Stomach (tissue), 8 donors: ENCODE measurements at regions not wholly inside any gene's neighbourhood (a gene's known extent, or its start where the extent isn't known, plus 50 kb on each side); places are given as distances from the start of the nearest gene placed in this dataset.

ENCODE experiments used
- DNase-seq, 2 donors: peaks; one replicate each; pipeline versions ENCODE4 v3.0.0 to v3.0.0-alpha.2; 2013 to 2019
- H3K27ac ChIP-seq, 5 donors: fragments of 200-600 bp in 4 of 5; sonication (generic) in 4 of 5; one replicate each; pipeline ENCODE4 v1.5.1; 2013 to 2019; ENCODE audit warnings: mild to moderate bottlenecking in 1 of 5, moderate library complexity in 1 of 5
- H3K27me3 ChIP-seq, 3 donors: fragments of 200-600 bp; sonication (generic); one replicate each; pipeline ENCODE4 v1.5.1; 2017 to 2019; ENCODE audit warnings: mixed run types in 1 of 3
- H3K36me3 ChIP-seq, 4 donors: fragments of 200-600 bp; sonication (generic); 1 replicate in 3 of 4; 2 replicates in 1 of 4; pipeline ENCODE4 v1.5.1; 2016 to 2019
- H3K4me1 ChIP-seq, 4 donors: fragments of 200-600 bp; sonication (generic); one replicate each; pipeline ENCODE4 v1.5.1; 2016 to 2019
- H3K4me3 ChIP-seq, 4 donors: fragments of 200-600 bp; sonication (generic) in 3 of 4; one replicate each; pipeline ENCODE4 v1.5.1; 2016 to 2019; ENCODE audit warnings: mild to moderate bottlenecking in 1 of 4
- H3K9me3 ChIP-seq, 4 donors: fragments of 200-600 bp; sonication (generic); one replicate each; pipeline ENCODE4 v1.5.1; 2016 to 2019
- EP300 ChIP-seq: sonication (generic); formaldehyde crosslinking; IDR thresholded peaks from one replicate; pipeline ENCODE4 v1.6.1; 2017; ENCODE audit warnings: antibody characterized with exemption
- POLR2A ChIP-seq, 4 donors: fragments of 450-650 bp; IDR thresholded peaks; one replicate each; pipeline ENCODE4 v1.6.1; 2016; ENCODE audit warnings: antibody characterized with exemption in 4 of 4, control low read depth in 2 of 4, mild to moderate bottlenecking in 1 of 4, moderate library complexity in 1 of 4
- POLR2AphosphoS5 ChIP-seq, 3 donors: sonication (generic); formaldehyde crosslinking; IDR thresholded peaks; one replicate each; pipeline ENCODE4 v1.6.1; 2016; ENCODE audit warnings: antibody characterized with exemption in 3 of 3
- WGBS, 5 donors: extraction: QIAGEN DNeasy Blood & Tissue Kit in 3 of 5; methylation state at CpG; one replicate each; pipeline versions ENCODE4 v1.1.5 to v1.1.7; 2013 to 2018; 5-methylcytosine and 5-hydroxymethylcytosine counted together
- intact Hi-C: fragments of 100-400 bp; cut with DNase I; formaldehyde crosslinking; loops from one replicate; pipeline ENCODE4 v1.15.1; 2023; ENCODE audit warnings: low total_unique reads
- TF ChIP-seq, protein P1 (sequence below), 7 experiments: fragments of 450-650 bp in 4 of 7; fragments of 200-600 bp in 3 of 7; sonication (generic) in 3 of 7; IDR thresholded peaks; one replicate each; pipeline ENCODE4 v1.5.1; 2016 to 2019; ENCODE audit warnings: antibody characterized with exemption in 7 of 7, control low read depth in 2 of 7, mild to moderate bottlenecking in 1 of 7
- donor health status: healthy with polysubstance abuse.
- donor health status: Bipolar disorder and iron deficiency.
- donor health status: healthy.

DNA sequence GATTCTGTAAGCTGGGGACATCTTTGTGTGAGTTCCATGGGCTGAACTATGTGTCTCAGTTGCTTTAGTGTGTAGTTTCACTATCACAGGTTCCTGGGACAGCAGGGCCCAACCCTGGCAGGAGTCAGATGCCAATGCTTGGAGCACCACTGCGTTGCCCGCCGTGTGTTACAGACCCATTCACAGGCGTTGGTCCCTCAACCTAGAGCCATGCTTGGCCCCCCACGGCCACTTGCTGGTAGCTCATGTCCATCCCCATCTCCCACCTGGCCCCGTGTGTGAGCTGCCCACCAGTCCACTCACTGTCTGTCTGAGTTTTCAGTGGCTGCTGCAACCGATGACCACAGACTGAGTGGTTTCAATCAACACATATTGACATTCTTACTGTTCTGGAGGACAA, 546.9 kb downstream of the TCERG1L start:
- no peak for DNase-seq
- 62 to 85% (median 80%) methylated on average over 6 to 7 of the region's 7 CpGs for WGBS, 5 donors
- intact Hi-C loops: no loop called here

DNA sequence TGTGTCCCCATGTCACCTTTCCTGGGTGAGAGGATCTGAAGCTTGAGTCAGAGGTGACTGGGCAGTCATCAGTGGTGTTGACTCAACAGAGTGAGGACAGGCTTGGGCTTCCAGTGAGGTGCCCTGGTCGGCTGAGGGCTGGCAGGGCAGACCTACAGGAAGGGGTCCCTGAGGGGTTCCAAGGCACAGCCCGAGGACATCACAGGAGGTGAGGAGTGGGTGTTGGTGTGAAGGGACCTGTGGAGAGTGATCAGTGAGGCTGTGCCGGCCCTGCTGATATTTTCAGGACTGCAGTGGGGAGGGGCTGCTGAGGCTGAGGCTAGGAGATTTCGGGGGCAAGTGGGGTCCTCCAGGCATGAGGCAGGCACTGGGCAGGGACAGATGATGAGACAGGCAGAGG, 545.5 kb downstream of the TCERG1L start:
- H3K27me3 ChIP-seq: peaks cover 0 to 20% (median 0%) of the 10 kb centered on the region in 3 donors
- H3K9me3 ChIP-seq: peaks cover 0 to 47% (median 32%) of the 10 kb centered on the region in 4 donors
- H3K27ac ChIP-seq: no peak overlapping the region
- 52 to 71% (median 69%) methylated on average over 4 of the region's 4 CpGs for WGBS, 5 donors
- TF ChIP-seq, protein P1, sequence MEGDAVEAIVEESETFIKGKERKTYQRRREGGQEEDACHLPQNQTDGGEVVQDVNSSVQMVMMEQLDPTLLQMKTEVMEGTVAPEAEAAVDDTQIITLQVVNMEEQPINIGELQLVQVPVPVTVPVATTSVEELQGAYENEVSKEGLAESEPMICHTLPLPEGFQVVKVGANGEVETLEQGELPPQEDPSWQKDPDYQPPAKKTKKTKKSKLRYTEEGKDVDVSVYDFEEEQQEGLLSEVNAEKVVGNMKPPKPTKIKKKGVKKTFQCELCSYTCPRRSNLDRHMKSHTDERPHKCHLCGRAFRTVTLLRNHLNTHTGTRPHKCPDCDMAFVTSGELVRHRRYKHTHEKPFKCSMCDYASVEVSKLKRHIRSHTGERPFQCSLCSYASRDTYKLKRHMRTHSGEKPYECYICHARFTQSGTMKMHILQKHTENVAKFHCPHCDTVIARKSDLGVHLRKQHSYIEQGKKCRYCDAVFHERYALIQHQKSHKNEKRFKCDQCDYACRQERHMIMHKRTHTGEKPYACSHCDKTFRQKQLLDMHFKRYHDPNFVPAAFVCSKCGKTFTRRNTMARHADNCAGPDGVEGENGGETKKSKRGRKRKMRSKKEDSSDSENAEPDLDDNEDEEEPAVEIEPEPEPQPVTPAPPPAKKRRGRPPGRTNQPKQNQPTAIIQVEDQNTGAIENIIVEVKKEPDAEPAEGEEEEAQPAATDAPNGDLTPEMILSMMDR (IDR thresholded peaks at IDR 0.05): no peak
- TF ChIP-seq POLR2AphosphoS5 (IDR thresholded peaks at IDR 0.05) (no peak), EP300 (no peak), POLR2A (IDR thresholded peaks at IDR 0.05) (no peak)
- H3K4me3 ChIP-seq: no peak overlapping the region
- intact Hi-C loops: no loop called here
- no peak for DNase-seq
- H3K36me3 ChIP-seq: no peaks in the 10 kb centered on the region
- no peaks in the 10 kb centered on the region for H3K4me1 ChIP-seq

More for the DNA sequence above, 546.9 kb downstream of the TCERG1L start:
- H3K9me3 ChIP-seq: peaks cover 0 to 46% (median 32%) of the 10 kb centered on the region in 4 donors
- no peaks in the 10 kb centered on the region for H3K36me3 ChIP-seq
- H3K27ac ChIP-seq: no peak overlapping the region
- no peak overlapping the region for H3K4me3 ChIP-seq
- no peak for TF ChIP-seq POLR2AphosphoS5 (IDR thresholded peaks at IDR 0.05)
- TF ChIP-seq EP300: no peak
- TF ChIP-seq, protein P1 (IDR thresholded peaks at IDR 0.05): no peak
- no peak for TF ChIP-seq POLR2A (IDR thresholded peaks at IDR 0.05)
- H3K4me1 ChIP-seq: no peaks in the 10 kb centered on the region
- peaks cover 0 to 12% (median 0%) of the 10 kb centered on the region in 3 donors for H3K27me3 ChIP-seq

DNA sequence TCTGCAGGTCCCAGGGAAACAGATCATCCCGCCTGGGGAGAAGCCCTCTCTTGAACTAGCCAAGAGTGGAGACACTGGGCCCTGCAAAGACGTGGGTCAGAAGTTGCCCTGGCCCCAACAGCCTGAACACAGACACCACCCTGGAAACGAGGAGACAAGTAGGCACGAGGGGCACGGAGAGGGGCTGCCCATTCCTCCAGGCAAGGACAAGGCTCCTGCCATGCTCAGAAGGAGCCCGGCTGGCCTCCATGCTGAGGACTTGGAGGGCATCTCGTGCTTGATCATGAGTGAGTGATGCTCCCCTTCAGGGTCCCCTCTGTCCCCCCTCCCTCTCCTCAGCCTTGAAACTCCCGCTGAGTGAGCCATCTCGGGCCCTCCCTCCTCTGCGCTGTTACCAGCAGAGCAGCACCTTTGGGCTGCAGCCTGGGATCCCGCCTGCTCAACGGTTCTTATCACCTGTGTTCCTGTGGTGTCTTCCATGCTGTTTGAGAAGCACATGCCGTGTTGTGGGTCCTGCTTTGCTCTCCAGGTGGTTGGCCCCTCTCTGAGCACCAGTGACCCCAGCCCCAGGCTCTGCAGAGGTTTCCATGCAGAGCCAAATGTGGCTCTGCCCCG, 544.3 kb downstream of the TCERG1L start:
- TF ChIP-seq POLR2A (IDR thresholded peaks at IDR 0.05) (no peak), EP300 (no peak), POLR2AphosphoS5 (IDR thresholded peaks at IDR 0.05) (no peak)
- TF ChIP-seq, protein P1 (IDR thresholded peaks at IDR 0.05): no peak
- H3K4me3 ChIP-seq: no peak overlapping the region
- no peak overlapping the region for H3K27ac ChIP-seq
- WGBS, 5 donors: 74 to 86% (median 83%) methylated on average over 13 to 14 of the region's 14 CpGs
- intact Hi-C loops: no loop called here
- peaks cover 0 to 29% (median 0%) of the 10 kb centered on the region in 3 donors for H3K27me3 ChIP-seq
- H3K4me1 ChIP-seq: no peaks in the 10 kb centered on the region
- DNase-seq: no peak
- H3K9me3 ChIP-seq: peaks cover 0 to 47% (median 31%) of the 10 kb centered on the region in 4 donors
- H3K36me3 ChIP-seq: no peaks in the 10 kb centered on the region

DNA sequence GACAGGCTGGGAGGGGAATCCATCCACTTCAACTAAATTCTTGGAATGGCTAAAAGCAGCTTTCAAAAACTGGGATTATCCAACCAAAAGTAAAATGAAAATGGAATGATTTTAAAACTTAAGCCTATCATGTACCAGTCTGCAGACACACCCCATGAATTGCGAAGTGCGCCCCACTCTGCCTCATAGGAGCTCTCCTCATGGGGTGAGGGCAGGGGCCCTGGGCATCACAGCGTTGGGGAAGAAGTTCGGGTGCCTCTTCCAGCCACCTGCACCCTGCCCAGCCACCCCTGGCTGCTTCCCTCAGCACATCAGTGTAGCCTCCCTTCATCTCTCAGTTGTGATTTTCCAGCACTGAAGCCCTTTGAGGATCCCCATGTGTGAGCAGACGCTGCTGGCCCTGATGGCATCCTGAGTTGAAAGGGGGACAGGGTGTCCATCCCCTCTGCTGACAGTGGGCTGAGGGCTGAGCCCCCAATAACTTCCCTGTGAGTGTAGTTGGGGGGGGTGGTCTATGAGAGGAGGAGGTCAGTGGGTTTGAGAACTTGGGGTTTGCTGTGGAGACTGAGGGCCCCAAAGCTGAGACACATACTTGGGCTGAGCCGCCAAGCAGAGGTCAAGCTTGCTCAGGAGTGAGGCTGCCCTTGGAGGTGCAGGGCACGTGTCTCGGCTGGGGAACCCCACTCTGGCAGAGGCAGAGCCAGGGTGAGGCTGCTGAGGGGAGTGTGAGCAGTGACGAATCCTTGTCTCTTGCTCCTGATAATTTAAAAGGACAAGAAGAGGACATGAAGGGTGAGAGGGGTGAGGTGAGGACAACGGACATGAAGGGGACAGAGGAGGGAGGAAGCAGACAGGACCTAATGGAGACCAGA, 542.1 kb downstream of the TCERG1L start:
- no peak for DNase-seq
- Histone ChIP-seq H3K27me3 (peaks cover 0 to 39% (median 3%) of the 10 kb centered on the region in 3 donors), H3K4me1 (no peaks in the 10 kb centered on the region), H3K36me3 (no peaks in the 10 kb centered on the region), H3K9me3 (peaks cover 0 to 47% (median 31%) of the 10 kb centered on the region in 4 donors), H3K4me3 (no peak overlapping the region), H3K27ac (no peak overlapping the region)
- intact Hi-C loops: no loop called here
- TF ChIP-seq, protein P1 (IDR thresholded peaks at IDR 0.05): no peak
- no peak for TF ChIP-seq POLR2AphosphoS5 (IDR thresholded peaks at IDR 0.05)
- TF ChIP-seq EP300: no peak
- TF ChIP-seq POLR2A (IDR thresholded peaks at IDR 0.05): no peak
- 75 to 90% (median 84%) methylated on average over 10 of the region's 10 CpGs for WGBS, 5 donors
